HL-60 (cell line): ENCODE measurements at regions not wholly inside any gene's neighbourhood (a gene's known extent, or its start where the extent isn't known, plus 50 kb on each side); places are given as distances from the start of the nearest gene placed in this dataset.

ENCODE experiments used
- POLR2AphosphoS5 ChIP-seq: IDR thresholded peaks from 2 replicates; pipeline ENCODE4 v1.6.1; 2012; ENCODE audit warnings: low read depth
- TF ChIP-seq, protein P1 (sequence below): IDR thresholded peaks from 2 replicates; pipeline ENCODE4 v1.6.1; 2012; ENCODE audit warnings: low read depth; ENCODE audit not compliant: insufficient replicate concordance
- TF ChIP-seq, protein P2 (sequence below): IDR thresholded peaks from one replicate; pipeline ENCODE4 v1.5.1; 2011; ENCODE audit warnings: low read length, control low read depth, inconsistent platforms; ENCODE audit not compliant: insufficient read depth

DNA sequence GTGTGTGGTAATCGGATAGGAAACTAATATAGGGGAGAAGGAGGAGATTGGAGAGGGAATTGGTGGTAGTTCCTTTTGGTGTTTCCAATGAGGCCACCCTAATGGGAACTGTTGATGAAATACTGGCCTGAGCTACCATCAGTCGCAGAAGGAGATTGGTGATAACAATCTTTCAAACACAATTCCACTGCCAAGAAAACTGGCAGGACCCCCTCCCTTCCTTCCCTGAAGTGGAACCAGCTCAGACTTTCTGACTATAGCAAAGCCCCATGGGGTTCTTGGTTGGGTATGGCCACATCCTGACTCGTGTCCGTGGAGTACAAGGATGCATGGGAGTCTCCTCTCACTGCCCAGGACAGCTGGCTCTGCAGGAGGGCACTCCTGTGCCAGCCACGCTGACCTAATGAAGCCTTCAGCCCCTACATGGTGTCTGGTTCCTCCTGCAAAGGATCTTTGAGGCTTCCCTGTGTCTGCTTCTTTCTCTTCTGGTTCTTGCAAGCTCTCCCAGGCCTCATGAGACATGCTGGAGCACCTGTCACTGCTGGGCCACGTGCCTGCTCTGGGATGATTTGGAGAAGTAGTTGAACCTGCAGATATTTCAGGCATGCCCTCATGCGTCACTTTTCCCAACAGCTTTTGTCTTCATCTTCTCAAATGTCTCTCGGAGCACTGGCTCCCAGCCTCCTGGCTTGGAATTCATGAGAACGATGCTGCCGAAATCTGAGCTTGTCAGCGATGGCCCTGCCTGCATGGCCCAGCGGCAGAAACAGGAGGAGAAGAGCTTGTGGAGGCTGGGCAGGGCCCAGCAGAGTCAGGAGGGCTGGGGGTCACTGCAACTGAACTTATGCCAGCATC, 90.0 kb upstream of the ADPGK start:
- TF ChIP-seq, protein P1, sequence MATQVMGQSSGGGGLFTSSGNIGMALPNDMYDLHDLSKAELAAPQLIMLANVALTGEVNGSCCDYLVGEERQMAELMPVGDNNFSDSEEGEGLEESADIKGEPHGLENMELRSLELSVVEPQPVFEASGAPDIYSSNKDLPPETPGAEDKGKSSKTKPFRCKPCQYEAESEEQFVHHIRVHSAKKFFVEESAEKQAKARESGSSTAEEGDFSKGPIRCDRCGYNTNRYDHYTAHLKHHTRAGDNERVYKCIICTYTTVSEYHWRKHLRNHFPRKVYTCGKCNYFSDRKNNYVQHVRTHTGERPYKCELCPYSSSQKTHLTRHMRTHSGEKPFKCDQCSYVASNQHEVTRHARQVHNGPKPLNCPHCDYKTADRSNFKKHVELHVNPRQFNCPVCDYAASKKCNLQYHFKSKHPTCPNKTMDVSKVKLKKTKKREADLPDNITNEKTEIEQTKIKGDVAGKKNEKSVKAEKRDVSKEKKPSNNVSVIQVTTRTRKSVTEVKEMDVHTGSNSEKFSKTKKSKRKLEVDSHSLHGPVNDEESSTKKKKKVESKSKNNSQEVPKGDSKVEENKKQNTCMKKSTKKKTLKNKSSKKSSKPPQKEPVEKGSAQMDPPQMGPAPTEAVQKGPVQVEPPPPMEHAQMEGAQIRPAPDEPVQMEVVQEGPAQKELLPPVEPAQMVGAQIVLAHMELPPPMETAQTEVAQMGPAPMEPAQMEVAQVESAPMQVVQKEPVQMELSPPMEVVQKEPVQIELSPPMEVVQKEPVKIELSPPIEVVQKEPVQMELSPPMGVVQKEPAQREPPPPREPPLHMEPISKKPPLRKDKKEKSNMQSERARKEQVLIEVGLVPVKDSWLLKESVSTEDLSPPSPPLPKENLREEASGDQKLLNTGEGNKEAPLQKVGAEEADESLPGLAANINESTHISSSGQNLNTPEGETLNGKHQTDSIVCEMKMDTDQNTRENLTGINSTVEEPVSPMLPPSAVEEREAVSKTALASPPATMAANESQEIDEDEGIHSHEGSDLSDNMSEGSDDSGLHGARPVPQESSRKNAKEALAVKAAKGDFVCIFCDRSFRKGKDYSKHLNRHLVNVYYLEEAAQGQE = no peak
- TF ChIP-seq, protein P2, sequence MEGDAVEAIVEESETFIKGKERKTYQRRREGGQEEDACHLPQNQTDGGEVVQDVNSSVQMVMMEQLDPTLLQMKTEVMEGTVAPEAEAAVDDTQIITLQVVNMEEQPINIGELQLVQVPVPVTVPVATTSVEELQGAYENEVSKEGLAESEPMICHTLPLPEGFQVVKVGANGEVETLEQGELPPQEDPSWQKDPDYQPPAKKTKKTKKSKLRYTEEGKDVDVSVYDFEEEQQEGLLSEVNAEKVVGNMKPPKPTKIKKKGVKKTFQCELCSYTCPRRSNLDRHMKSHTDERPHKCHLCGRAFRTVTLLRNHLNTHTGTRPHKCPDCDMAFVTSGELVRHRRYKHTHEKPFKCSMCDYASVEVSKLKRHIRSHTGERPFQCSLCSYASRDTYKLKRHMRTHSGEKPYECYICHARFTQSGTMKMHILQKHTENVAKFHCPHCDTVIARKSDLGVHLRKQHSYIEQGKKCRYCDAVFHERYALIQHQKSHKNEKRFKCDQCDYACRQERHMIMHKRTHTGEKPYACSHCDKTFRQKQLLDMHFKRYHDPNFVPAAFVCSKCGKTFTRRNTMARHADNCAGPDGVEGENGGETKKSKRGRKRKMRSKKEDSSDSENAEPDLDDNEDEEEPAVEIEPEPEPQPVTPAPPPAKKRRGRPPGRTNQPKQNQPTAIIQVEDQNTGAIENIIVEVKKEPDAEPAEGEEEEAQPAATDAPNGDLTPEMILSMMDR = no peak
- no peak for TF ChIP-seq POLR2AphosphoS5
